ENCODE measurements at regions not wholly inside any gene's neighbourhood (a gene's known extent, or its start where the extent isn't known, plus 50 kb on each side); places are given as distances from the start of the nearest gene placed in this dataset.

DNA sequence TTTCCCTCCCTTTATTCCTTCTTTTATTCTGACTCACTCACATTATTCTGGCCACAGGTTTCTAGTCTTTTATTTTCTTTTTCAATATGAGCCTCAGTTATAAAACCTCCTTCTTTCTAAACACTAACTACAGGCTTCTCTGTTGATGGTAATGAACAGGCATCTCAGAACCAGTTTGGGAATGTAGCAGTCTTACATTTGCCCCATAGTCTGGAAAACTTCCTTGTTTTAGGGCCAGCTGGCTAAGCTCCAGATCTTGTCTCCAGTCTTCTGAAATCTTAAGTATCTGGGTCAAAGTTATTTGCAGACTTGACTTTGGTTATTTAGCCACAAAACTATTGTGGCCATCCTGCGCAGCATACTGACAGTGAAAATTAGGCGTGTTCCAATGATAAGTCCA lies 97.0 kb upstream of the MAN1A1 start:
- peaks cover 11% of the 10 kb centered on the region for H3K36me3 Mint-ChIP-seq (ENCODE audit: low read depth)
- H3K4me3 Mint-ChIP-seq: no peak overlapping the region
- no peak for DNase-seq

DNA sequence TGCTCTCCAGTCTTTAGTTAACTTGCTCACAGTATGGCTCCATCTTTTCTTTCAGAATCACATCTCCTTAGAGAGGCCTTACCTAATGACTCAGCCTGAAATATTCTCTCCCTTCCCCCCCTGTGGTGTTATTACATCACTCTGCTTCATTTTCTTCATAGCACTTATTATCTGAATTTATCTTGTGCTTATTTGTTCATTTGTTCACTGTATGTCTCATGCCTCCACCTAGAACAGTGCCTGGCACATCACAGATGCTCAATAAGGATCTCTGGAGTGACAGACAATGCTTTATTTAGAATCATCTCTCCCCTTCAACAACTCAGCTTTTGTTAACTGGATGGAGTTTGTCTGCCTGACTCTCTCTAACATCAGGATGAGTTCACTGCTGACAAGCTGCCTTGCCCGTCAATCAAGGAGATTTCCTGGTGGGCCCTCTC lies 96.6 kb upstream of the MAN1A1 start:
- Mint-ChIP-seq H3K4me3 (no peak overlapping the region), H3K27me3 (ENCODE audit: low read depth, poor library complexity) (no peaks in the 10 kb centered on the region), H3K36me3 (ENCODE audit: low read depth) (peaks cover 12% of the 10 kb centered on the region), H3K27ac (no peak overlapping the region), H3K4me1 (peaks cover 13% of the 10 kb centered on the region), H3K9me3 (peaks cover 18% of the 10 kb centered on the region)
- TF ChIP-seq, protein P1, sequence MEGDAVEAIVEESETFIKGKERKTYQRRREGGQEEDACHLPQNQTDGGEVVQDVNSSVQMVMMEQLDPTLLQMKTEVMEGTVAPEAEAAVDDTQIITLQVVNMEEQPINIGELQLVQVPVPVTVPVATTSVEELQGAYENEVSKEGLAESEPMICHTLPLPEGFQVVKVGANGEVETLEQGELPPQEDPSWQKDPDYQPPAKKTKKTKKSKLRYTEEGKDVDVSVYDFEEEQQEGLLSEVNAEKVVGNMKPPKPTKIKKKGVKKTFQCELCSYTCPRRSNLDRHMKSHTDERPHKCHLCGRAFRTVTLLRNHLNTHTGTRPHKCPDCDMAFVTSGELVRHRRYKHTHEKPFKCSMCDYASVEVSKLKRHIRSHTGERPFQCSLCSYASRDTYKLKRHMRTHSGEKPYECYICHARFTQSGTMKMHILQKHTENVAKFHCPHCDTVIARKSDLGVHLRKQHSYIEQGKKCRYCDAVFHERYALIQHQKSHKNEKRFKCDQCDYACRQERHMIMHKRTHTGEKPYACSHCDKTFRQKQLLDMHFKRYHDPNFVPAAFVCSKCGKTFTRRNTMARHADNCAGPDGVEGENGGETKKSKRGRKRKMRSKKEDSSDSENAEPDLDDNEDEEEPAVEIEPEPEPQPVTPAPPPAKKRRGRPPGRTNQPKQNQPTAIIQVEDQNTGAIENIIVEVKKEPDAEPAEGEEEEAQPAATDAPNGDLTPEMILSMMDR (IDR thresholded peaks at IDR 0.05): no peak
- no peak for DNase-seq

More for the DNA sequence above, 97.0 kb upstream of the MAN1A1 start:
- Mint-ChIP-seq H3K9me3 (peaks cover 15% of the 10 kb centered on the region), H3K27ac (no peak overlapping the region), H3K4me1 (peaks cover 13% of the 10 kb centered on the region), H3K27me3 (ENCODE audit: low read depth, poor library complexity) (no peaks in the 10 kb centered on the region)
- TF ChIP-seq, protein P1 (IDR thresholded peaks at IDR 0.05): no peak

DNA sequence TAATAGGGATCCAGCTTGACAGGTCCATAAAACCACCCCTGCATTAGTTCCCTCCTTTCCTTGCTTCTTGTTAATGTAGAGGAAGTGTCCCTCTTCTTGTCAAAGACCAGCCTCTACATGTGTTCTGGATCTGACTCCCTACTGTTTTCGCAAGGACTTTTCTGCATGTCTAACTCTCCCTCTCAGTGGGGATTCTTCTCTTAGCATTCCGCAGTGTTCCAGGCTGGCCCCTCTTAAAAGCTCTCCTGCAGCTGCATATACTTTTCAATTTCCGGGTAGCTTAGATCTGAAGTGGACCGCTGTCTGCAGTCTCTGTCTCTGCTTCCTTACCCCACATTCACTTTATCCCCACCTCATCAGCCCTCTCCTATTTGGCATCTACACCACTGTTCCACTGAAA lies 96.1 kb upstream of the MAN1A1 start:
- no peak overlapping the region for H3K4me3 Mint-ChIP-seq
- no peaks in the 10 kb centered on the region for H3K27me3 Mint-ChIP-seq (ENCODE audit: low read depth, poor library complexity)
- H3K9me3 Mint-ChIP-seq: peaks cover 18% of the 10 kb centered on the region
- H3K36me3 Mint-ChIP-seq (ENCODE audit: low read depth): peaks cover 12% of the 10 kb centered on the region
- H3K4me1 Mint-ChIP-seq: peaks cover 13% of the 10 kb centered on the region
- DNase-seq: no peak
- TF ChIP-seq, protein P1 (IDR thresholded peaks at IDR 0.05): no peak
- H3K27ac Mint-ChIP-seq: no peak overlapping the region

DNA sequence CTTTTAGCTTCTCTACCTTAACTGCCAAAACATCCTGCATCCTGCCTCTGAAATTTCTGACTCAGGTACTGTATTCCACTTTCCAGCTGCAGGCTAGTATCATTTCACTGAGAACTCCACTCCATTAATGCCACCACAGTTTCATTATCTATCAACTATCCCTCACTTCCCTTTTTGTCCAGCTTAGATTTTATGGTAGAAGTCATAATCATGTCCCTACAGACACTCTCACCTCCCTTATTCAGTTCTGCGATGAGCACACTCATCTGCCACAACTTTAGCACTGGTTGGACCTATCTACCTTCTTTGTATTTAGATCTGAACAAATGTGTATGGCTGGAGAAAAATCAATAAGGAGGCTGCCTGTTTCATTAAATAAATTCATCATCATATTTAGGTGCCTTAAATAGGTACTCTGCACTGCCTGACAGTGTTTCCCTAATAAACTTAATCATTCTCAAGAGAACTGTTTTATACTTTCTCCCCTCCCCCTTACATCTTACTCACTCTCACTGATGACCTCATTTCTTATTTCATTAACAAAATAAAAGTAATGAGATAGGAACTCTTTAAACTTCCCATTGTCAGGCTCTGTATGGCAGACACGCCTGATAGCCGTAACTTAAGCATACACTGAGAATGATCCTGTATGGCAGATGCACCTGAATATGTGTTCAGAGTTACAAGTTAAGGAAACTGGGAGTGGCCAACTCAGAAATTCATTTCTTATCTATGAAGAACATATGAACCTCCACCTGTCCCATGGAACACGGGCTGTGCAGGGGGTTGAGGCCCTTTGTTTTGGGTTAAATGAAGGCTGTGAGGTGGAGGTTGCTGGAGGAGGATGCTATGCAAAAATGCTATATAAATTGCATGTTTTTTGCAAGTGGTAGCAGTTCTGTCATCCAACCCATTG lies 95.3 kb upstream of the MAN1A1 start:
- Mint-ChIP-seq H3K27ac (no peak overlapping the region), H3K4me1 (peaks cover 13% of the 10 kb centered on the region), H3K27me3 (ENCODE audit: low read depth, poor library complexity) (no peaks in the 10 kb centered on the region), H3K4me3 (no peak overlapping the region), H3K36me3 (ENCODE audit: low read depth) (peaks cover 12% of the 10 kb centered on the region), H3K9me3 (peaks cover 18% of the 10 kb centered on the region)
- TF ChIP-seq, protein P1 (IDR thresholded peaks at IDR 0.05): no peak
- no peak for DNase-seq

DNA sequence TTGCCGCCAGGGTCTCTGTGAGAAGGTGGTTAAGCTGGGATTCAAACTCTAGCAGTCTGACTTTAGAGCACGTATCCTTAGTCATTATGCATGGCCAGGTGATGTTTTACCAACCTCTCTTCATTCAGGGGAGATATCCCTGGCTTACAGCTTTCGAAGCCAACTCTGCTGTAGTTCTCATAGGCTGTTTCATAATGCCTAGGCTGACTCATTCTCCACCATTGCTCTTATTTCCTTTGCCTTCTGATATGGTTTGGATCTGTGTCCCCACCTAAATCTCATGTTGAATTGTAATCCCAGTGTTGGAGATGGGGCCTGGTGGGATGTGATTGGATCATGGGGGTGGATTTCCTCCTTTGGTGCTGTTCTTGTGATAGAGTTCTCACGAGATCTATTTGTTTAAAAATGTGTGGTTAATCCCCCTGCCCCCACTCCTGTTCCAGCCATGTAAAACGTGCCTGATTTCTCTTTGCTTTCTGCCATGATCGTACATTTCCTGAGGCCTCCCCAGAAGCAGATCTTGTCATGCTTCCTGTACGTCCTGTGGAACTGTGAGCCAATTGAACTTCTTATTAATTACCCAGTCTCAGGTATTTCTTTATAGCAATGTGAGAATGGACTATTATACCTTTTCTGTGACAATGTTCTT lies 94.6 kb upstream of the MAN1A1 start:
- no peak overlapping the region for H3K4me3 Mint-ChIP-seq
- peaks cover 18% of the 10 kb centered on the region for H3K9me3 Mint-ChIP-seq
- peaks cover 13% of the 10 kb centered on the region for H3K4me1 Mint-ChIP-seq
- H3K27me3 Mint-ChIP-seq (ENCODE audit: low read depth, poor library complexity): no peaks in the 10 kb centered on the region
- no peak for DNase-seq
- H3K36me3 Mint-ChIP-seq (ENCODE audit: low read depth): peaks cover 12% of the 10 kb centered on the region
- H3K27ac Mint-ChIP-seq: no peak overlapping the region
- TF ChIP-seq, protein P1 (IDR thresholded peaks at IDR 0.05): no peak
